Kasumi-1 (cell line): ENCODE measurements at regions not wholly inside any gene's neighbourhood (a gene's known extent, or its start where the extent isn't known, plus 50 kb on each side); places are given as distances from the start of the nearest gene placed in this dataset.
A peak's percentile ranks its signal among the peaks of the same experiment; 100 is the strongest.

Experiments
- DNase-seq, 2 experiments: peaks; one replicate each; lab custom pipeline; 2025; lab: John Stamatoyannopoulos, UW

GRCh38 chr6:33863723-33864440, 60.1 kb upstream of the MLN start:
- no peak for DNase-seq

DNA sequence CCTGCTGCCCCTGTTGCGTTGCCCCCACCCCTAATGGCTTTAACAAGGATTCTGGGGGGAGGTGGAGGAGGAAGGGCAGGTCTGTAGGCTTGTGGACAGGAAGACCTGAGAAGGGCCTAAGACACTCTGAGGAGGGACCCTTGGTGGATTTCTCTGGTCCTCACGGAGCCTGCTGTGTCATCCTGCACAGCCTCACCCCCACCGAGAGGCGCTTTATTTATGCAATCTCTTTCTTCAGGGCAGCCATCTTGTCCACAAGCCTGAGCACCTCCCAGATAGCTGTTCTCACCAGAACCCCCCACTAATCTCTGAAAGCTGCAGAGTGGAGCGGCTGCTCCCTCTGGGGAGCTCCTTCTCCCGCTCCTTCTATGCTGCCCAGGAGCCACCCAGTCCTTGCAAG, 59.3 kb upstream of the MLN start:
- no peak for DNase-seq

GRCh38 chr6:33862536-33862935, 58.7 kb upstream of the MLN start:
- DNase-seq: no peak

DNA sequence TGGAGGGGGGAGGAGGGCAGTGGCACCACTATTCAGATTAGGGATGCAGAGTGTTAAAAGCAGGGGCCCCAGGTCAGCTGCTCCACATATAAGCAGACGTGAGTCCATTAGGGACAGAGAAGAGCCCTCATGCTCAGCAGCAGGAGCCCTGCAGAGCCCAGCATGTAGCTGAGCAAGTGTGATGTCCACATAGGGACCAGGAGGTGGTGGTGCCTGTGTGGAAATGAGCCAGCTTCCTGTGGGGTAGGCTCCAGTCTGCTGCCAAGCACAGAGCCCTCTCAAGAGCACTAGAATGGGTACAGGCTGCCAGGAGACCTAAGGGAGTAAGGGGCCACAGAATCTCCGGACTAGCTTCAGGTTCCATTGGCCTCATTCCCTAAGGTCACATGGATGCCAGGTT, 57.9 kb upstream of the MLN start:
- peak in 1 of 2 experiments; percentile 3 for DNase-seq

DNA sequence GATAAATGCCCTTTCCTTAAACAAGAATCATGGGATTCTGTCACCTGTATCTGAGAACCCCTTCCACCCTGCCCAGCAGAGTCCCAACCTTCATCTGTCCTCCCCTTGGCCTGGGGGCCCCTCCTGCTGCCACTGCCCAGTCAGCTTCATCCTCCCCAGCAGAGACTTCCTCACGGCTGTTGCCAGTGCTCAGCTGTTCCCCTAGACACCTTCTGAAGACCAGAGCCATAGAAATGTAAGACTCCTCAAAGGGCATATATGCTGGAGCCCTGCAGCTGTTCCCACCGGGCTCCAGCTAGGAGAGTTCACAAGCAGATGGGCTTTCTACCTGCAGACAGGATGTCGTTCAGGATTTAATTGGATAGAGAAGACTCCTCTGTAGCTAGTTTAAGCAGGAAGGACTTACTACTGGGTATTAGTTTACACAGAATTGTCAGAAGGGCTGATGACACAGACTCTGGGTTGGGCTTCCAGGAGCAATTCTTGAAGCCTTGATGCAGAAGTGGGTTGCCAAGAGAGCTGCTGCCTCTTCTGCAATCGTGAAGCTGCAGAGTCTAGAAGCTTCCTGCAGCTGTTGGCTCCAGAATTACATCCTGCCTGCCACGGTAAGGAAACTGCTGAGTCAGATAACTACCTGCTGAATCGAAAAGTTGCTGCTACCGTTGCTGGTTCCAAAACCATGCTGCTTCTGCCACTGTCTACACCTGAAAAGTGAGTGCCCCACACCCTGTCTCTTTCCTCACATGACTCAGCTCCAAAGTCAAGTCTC, 57.1 kb upstream of the MLN start:
- peak; percentile 34 to 37 for DNase-seq

DNA sequence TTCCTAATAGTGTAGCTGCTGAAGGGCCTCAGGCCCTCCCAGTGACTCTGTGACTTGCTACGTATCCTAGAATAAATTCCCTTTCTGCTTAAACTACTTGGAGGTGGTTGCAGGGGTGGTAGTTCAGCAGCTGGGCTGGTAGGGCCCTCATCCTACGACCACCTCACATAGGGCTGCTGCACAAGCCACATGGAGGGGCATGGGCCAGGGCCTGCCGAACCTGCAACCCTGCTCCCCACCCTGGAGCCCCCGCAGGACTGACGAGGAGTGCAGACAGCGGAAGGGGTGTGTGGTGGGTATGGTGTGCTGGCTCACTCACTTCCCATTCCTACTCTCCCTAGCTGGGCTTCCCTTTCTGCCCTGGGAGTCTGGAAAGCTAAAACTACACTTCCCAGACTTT, 56.2 kb upstream of the MLN start:
- no peak for DNase-seq

GRCh38 chr6:33858804-33859505, 55.2 kb upstream of the MLN start:
- DNase-seq: no peak

- no peak for DNase-seq
These were observed 54.2 kb upstream of the MLN start for GRCh38 chr6:33857932-33858475.

GRCh38 chr6:33857093-33857931, 53.5 kb upstream of the MLN start:
- no peak for DNase-seq

- no peak for DNase-seq
These were observed 52.9 kb upstream of the MLN start for GRCh38 chr6:33856655-33857054.

- no peak for DNase-seq
These were observed 52.3 kb upstream of the MLN start for GRCh38 chr6:33856031-33856590.

DNA sequence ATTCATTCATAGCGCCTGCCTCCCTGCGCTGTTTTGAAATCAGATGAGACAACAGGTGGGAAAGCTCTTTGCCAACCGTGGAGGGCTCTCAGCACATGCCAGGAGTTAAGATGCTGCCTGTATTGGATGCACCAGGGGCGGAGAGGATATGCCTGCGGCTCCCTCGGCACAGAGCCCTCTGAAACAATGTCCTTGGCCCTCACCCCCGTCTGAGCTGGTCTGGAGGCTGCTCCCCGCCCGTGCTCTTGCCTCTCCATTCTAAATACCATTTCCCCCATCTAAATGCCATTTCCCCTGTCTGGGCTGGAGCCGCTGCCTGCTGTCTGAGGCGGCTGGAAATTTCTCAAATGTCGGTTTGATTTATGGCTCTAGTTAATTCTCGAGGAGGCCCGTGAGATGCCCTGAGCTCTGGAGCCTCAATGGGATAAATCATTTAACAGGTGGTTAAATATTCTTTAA, 50.8 kb upstream of the MLN start:
- no peak for DNase-seq

DNA sequence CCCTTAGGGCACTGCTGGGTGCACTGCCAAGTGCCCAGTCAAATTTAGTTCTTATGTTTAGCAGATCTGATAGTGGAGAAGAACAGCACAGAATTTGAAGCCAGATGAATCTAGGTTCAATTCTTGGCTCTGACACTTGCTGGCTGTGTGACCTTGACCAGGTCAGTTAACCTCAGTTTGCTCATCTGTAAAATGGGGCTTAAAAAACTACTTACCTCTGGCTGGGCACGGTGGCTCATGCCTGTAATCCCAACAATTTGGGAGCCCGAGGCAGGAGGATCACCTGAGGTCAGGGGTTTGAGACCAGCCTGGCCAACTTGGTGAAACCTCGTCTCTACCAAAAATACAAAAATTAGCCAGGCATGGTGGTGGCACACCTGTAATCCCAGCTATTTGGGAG, 49.9 kb upstream of the MLN start:
- no peak for DNase-seq
